GM21825 (cell line): ENCODE measurements at regions not wholly inside any gene's neighbourhood (a gene's known extent, or its start where the extent isn't known, plus 50 kb on each side); places are given as distances from the start of the nearest gene placed in this dataset.
"Not testable (repeated sequence)": the region's sequence is repeated elsewhere in the genome, so short reads cannot be mapped to it uniquely, and the experiment has no call there.

Experiments used
- ATAC-seq: cut with Tn5 transposase; IDR thresholded peaks from one replicate; pipeline ENCODE4 v1.9.1; 2021; ENCODE audit warnings: mild to moderate bottlenecking, moderate library complexity; ENCODE audit not compliant: unreplicated experiment

DNA sequence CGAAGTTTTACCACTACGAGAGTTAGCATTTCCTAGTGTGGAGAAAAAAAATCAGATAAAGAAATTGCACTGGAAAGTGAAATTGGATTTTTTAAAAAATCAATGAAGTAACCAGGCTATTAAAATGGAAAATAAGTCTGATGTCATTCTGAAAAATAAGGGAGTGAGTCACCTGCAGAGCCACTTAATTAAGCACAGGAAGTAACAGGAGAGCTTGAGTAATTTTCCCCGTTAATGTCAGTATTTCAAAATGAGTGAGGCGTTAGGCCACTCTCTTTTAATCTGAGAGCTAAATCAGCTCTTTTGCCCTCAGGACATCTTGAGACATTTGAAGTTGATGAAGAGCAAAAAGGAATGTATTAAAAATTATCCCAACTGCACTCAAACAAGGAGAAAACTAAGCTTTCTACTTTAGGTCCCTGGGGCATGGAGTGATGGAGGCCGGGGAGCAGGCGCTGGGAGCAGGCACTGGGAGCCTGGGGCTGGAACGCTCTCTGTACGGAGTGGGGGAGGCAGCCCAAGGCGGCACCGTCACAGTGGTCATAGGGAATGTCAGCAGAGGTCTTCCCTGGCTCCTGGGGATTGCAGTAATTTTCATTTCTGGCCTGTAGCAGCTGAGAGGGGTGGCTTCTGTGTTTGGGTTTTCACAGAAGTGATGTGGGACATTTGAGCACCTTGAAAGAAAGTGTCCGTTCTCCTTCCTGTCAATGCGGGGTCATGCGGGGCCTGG is 194.6 kb downstream of the BCL2L11 start:
- ATAC-seq = not testable (repeated sequence)

DNA sequence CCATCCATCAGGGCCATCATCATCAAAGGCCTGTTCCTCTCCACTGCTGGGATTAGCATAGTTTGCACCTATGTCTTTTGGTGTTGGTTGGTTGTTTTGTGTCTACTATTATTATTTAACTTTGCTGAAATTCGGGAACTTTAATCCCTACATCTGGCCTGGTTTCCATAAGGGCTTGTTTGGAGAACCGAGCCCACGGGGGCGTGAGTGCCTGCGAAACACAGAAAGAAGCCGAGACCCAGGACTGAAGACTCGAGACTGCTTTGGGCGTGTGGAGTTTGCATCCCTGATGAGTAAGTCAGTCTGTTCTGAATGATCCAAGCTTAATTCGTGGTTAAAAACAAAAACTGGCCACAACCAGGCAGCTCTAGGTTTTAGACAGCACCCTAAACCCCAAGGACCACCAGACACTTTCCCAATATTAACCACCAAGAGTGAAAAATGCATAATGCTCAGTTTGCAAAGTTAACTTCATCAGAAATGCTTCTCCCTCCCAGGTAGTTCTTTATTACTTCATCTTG is 195.6 kb downstream of the BCL2L11 start:
- ATAC-seq = not testable (repeated sequence)

DNA sequence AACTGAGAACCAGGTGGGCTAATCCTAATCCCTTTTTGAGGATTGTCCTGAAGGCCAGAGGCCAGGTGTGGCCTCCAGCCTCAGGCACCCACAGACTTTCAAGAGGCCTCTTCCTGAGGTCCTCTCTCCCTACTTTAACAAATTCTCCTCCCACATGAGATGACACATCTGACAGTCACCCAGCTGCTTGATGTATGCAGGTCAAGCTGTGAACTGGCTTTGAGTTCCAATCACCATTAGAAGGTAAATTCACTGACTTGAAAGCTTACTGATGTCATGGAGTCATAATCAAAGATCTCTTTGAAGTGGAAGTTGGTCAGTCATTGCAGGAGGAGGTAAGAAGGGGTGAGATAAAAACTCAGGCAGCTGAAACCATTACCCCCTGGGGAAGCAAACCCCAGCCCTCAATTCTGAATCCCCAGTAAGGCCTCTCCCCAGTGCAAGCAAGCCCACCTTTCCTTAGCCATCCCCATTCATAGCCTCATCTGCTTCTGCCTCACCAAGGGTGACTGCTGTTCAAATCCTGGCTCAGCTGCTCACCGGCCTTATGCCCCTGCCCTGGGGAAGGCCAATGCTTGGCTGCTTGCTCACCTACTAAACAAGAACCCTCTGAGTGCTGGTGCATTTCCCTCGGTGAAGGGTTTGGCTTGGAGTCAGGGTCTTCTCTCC is 196.3 kb downstream of the BCL2L11 start:
- ATAC-seq = not testable (repeated sequence)

DNA sequence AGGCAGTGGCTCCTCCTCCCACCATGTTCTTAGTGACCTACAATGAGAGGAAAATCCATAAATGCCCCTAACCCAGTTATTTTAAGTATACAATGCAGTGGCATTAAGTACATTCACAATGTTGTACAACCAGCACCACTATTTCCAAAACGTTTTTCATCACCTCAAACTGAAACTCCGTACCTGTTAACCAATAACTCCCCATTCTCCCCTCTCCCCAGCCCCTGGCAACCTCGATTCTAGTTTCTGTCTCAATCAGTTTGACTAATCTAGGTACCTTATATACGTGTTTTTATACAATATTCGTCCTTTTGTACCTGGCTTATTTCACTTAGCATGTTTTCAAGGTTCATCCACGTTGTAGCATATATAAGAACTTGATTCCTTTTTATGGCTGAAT is 198.8 kb downstream of the BCL2L11 start:
- not testable (repeated sequence) for ATAC-seq

DNA sequence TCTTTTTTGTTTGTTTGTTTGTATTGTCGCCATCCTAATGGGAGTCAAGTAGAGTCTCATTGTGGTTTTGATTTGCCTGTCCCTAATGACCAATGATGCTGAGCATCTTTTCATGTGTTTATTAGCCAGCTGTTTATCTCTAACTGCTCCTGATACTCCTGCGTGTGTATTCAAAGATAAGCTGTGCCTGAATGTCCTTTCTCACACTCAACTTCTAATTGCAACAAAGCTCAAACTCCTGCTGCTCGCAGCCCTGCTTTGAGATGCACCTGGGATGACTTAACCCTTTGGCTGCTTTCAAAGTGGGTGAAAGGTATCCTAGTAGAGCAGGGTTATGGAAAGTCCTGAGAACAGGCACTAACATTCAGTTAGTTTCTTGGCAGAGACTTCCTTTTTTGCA is 199.6 kb downstream of the BCL2L11 start:
- not testable (repeated sequence) for ATAC-seq

DNA sequence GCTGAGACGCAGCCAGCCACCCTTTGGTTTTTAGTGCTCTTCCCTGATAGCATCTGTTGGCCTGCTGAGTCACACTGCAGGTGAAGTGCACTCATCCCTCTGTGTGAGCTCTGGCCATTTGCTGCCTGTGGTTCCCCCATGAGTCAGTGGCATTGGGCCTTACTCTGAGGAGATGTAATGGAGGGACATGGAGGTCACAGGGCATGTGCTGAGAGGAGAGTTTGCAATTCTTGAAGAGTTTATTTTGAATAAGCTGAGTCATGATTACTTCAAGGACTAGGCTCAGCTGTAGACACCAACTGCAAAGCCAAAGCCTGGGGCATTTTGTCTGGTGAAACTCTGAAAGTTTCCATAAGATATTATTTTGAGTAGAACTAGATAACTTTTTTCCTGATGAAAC is 200.3 kb downstream of the BCL2L11 start:
- not testable (repeated sequence) for ATAC-seq

DNA sequence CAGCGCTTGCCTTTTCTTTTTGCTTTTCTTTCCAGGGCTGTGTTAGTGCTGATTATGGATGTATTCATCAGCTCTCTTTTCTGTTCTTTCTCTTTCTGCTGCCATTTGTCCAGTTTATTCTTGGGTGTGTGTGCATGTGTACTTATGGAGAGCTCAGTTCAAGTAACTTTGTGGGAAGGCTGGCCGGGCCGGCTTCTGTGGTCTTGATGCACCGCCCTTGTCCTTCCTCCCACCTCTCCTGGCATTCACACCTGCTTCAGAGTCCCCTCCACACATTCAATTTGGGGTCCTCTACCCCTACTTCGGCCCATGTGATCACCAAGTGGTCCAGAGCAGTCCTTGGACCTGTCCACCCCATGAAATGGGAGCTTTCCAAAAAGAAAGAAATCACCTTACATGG is 202.7 kb downstream of the BCL2L11 start:
- not testable (repeated sequence) for ATAC-seq

DNA sequence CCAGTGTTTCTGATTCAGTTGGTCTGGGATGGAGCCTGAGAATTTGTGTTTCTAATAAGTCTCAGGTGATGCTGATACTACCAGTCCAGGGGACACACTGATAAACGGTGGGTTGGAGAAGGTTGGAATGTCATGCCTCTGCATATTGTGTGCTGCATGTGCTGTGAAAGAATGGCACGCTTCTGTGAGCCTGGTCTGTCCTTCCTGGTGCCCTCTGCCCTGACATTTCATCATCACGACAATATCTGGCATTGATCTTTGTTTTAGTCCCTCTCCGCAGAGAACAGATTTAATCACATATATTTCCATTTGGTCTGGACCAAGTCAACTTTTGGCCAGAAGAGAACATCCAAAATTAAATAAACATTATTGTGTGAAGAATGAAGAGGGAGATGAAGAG is 207.0 kb downstream of the BCL2L11 start:
- not testable (repeated sequence) for ATAC-seq

DNA sequence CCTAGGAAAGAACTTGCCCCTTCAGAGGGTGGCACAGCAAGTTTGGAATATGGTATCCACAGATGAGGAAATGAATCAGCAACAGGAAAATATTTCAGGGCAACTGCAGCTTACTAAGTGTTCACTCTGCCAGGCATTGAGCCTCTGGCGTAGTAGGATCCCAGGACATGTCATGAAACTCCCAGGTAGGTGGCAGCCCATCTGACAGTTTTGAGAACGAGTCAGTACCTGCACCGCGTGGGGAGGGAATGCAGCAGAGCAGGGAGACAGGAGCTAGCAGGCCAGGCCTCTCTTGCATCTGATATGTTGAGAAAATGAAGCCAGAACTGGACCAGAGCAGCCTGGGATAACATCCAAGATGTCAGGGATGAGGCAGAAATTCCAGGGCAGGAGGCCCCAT is 208.6 kb downstream of the BCL2L11 start:
- ATAC-seq = not testable (repeated sequence)

DNA sequence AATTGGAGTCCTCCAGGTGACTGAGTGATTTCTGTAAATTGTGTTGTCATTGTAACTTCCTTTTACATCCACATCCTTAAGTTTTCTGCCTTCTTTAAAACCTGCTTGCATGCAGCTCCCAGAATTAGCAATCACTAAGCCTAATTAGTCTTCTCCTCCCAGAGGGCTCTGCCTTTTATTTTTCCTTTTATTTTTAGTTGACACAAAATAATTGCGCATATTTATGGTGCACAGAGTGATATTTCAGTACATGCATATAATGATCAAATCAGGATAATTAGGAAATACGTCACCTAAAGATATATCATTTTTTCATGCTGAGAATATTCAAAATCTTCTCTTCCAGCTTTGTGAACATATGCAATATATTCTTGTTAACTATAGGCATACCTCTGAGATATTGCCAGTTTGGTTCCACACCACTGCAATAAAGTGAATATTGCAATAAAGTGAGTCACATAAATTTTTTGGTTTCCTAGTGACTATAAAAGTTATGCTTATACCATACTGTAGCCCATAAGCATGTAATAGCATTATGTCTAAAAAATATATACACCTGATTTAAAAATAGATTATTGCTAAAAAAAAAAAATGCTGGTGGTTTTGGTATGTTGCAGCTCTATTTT is 210.5 kb downstream of the BCL2L11 start:
- not testable (repeated sequence) for ATAC-seq

DNA sequence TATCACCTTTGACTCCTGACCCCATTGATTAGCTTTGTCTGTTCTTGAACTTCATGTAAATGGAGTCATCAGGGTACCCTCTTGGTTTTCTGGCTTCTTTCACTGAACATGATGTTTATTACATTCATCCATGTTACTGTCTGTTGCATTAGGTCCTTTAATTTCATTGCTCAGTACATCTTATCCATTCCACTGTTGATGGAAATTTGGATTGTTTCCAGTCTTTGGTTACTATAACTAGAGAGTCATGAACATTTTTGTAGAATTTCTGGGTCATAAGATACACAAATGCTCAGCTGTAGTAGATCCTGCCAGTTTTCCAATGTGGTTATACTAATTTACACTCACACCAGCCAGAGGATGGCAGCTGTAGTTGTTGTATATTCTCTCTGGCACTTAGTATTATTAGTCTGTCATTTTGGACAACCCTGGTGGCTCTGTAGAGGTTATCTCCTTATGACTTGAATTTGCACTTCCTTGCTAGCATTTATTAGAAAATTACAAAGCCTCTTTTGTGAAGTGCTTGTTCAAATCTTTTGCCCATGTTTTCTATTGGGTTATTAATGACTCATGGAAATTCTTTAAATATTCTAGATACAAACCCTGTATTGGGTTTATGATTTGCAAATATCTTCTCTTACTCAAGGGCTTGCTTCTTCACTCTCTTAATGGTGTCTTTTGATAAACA is 214.7 kb downstream of the BCL2L11 start:
- ATAC-seq = not testable (repeated sequence)

DNA sequence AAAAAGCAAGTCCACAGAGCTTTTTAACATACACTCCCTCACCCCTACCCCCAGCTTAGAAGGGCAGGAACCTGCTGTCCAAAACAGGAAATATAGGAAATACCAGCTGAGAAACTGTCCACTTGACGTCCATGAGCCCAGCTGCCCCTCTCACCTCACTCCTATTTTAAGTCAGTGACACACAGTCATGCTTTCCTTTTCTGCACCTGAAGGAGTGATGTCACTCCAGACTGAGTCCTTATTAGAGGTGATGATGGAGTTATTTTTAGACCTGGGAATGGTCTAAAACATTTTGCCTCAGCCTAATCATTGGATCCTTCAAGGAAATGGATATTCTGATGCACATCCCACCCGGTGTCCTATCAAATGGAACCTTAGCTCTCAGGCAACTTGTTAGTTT is 217.8 kb downstream of the BCL2L11 start:
- ATAC-seq = not testable (repeated sequence)

DNA sequence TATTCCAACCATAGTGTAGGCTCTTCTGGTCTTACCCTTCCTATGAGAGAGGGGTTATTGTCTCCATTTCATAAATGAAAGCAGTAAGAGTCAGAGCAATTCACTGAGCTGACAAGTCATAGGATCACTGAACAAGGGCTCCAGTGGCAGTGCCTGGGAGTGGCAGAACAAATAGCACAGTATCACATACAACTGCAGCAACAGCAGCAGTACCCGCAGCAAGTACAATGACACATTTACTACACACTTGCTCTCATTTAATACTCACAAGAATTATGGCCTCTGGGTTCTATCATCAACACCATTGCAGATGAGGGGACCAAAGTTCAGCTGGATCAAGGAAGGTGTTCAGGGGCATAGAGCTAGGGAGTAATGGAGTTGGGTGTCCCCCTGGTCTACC is 218.8 kb downstream of the BCL2L11 start:
- ATAC-seq = not testable (repeated sequence)

DNA sequence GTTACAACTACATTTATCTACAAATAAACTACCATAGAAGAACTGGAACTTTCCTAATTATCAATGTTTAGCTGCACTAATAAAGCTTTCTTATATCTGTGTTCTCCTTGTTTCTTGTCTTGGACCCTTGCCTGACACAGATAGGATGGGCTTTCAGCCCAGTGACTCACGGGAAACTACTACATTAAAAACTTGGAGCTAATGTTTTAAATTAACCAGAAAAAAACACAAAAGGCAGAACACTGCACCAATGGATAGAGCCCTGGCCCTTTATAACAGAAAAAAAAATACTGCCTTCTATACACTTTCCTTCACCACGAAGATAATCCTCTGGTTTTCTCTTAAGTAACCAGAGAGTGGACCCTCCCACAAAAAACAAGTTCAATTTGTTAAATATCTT is 223.9 kb downstream of the BCL2L11 start:
- not testable (repeated sequence) for ATAC-seq

DNA sequence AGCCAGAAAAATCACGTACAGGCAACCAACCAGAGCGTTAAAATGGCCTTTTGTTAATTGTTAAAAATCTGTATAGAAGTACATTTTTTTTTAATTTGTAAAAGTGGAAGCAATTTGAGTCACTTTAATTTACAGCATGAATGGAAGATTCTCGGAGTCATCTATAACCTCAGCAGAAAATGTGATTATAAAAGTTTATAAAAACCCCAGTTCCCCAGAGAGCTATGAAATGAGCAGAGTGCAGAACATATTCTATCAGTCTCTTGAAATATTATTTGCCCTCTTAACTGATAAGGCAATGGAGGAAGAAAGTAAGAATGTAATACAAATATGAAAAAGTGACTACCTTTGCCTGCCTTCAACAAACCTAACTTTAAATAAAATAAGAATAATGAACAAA is 224.7 kb downstream of the BCL2L11 start:
- ATAC-seq = not testable (repeated sequence)

DNA sequence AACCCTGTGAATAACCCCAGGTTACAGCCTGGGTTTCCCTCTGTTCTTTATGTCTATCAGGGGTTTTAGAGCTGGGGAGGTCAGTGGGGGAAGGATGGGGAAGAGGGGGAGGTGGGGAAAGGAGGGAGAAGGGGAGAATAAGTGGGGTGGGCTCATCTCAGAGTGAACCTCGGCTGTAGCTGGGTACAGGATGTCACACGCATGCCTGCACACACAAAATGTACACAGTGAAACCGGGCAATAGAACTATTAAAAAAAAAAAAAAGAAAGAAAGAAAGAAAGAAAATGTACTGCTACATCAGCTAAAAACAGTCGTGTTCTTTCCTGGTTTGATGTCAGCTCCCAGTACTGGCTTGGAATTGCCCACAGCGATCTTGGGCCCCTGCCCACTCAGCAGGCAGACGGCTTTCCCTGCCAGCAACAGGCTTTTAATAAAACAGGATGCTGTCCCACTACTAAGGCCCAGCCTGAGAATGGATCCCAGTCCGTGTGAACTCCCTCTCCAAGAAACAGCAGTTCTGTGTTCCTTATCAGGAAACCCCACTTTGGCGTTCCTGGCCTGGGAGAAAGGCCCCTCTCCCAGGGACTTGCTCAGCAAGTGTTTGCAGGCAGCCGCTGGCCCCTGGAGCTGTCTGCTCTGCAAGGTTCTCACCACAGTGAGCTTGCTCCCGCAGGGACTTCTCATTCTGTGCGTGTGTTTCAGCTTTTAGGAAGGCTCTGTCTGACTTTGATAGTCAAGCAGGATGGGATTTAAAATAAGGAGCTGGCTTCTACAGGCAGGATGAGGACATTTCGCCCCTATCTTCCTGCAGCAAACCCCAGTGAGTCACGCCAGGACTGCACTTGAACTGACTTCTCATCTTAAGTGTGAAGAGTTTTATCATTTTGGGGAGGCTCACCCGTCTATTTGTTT is 225.6 kb downstream of the BCL2L11 start:
- not testable (repeated sequence) for ATAC-seq

DNA sequence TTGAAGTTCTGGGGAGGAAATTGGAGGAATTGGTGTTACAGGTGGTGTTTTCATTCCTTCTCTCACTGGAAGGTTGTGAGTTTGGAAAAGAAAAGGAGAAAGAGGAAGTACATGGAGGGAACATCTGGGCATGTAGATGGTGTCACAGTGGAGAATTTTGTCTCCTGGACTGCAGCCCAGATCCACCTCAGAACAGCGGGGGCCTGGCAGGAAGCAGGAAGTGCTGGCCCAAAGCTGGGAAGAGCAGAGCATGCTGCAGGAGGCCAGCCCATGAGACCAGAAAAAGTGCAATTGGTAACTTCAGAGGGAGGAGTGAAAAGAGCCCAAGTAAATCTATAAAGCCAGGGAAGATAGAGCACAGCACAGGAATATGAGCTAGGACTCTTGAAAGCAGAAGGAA is 227.0 kb downstream of the BCL2L11 start:
- not testable (repeated sequence) for ATAC-seq

DNA sequence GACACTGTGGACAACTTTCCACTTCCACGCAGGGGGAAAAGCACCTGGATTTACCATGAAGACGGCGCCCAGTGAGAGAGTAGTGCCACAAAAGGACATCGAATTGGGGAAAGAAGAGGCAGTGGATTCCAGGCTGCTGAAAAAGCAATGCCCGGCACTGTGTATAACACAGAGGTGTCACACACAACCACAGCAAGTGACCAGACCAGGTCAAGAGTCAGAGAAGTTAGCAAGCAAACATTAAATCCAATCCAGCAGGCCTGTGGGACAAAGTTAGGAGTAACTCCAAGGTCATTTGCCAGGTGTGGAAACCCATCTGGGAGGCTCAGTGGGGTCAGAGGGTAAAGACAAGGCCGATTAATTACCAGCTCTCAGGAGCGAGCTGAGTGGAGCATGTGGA is 227.6 kb downstream of the BCL2L11 start:
- ATAC-seq = not testable (repeated sequence)

DNA sequence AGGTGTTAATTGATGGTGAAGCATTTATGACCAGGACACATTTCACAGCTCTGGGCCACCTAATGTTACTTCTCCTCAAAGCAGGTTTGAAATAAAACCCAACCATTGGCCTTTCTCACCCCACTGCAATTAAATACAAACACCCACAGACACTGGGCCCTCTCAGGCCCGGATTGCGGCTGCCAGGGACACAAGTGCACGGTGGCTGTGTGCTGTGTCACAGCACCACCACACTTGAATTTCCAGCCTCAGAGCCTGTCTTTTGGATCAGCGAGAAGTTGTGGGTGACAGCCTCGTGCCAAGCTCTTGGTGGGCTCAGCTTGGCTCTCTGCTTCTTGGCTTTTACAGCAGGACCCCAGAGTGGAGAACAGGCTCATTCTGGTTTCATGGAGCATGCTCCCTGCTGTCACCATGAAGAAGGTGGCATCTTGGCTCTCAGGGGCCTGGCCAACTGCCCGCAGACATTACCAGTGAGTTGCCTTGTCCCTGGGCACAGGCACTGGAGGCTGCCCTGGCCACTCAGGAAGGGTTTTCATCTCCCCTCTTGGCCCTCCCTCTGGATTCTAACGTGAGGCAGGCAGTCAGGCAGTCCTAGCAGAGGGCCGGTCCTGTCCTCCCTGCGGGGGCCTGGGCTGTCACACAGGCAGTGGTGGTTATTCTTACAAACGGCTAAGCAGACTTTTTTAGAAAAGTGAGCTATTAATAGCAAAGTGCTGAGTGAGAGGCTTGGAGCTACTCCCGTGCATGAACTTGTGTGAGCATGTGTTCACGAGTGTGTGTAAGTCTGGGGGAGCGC is 234.5 kb downstream of the BCL2L11 start:
- not testable (repeated sequence) for ATAC-seq
